Skin epidermis (tissue), 12 donors: ENCODE measurements at regions not wholly inside any gene's neighbourhood (a gene's known extent, or its start where the extent isn't known, plus 50 kb on each side); places are given as distances from the start of the nearest gene placed in this dataset.

Experiments used
- H3K27ac ChIP-seq, 21 experiments: fragments of 200-600 bp; sonication (generic) in 11 of 21; one replicate each; pipeline ENCODE4 v1.5.0; 2020; ENCODE audit warnings: mild to moderate bottlenecking in 3 of 21, inconsistent platforms in 2 of 21, moderate library complexity in 2 of 21
- H3K4me3 ChIP-seq, 7 experiments: fragments of 200-600 bp; sonication (generic) in 2 of 7; one replicate each; pipeline ENCODE4 v1.5.0; 2020; ENCODE audit warnings: inconsistent platforms in 2 of 7, mild to moderate bottlenecking in 2 of 7, moderate library complexity in 1 of 7

- no peak overlapping the region for H3K27ac ChIP-seq
- no peak overlapping the region for H3K4me3 ChIP-seq
These were observed 55.9 kb upstream of the ATL2 start for GRCh38 chr2:38432820-38433606.

GRCh38 chr2:38430597-38431207 lies 53.6 kb upstream of the ATL2 start:
- Histone ChIP-seq H3K4me3 (no peak overlapping the region), H3K27ac (no peak overlapping the region)

GRCh38 chr2:38430196-38430595 lies 53.1 kb upstream of the ATL2 start:
- H3K4me3 ChIP-seq: no peak overlapping the region
- H3K27ac ChIP-seq: no peak overlapping the region

GRCh38 chr2:38427936-38428335 lies 50.9 kb upstream of the ATL2 start:
- no peak overlapping the region for H3K4me3 ChIP-seq
- no peak overlapping the region for H3K27ac ChIP-seq

GRCh38 chr2:38427054-38427453 lies 50.0 kb upstream of the ATL2 start:
- Histone ChIP-seq H3K27ac (no peak overlapping the region), H3K4me3 (no peak overlapping the region)
